HG03064 (cell line): ENCODE measurements at regions not wholly inside any gene's neighbourhood (a gene's known extent, or its start where the extent isn't known, plus 50 kb on each side); places are given as distances from the start of the nearest gene placed in this dataset.
A peak's percentile ranks its signal among the peaks of the same experiment; 100 is the strongest.

Experiments used
- ATAC-seq: cut with Tn5 transposase; IDR thresholded peaks from one replicate; pipeline ENCODE4 v1.9.1; 2021; ENCODE audit warnings: low read depth; ENCODE audit not compliant: unreplicated experiment

DNA sequence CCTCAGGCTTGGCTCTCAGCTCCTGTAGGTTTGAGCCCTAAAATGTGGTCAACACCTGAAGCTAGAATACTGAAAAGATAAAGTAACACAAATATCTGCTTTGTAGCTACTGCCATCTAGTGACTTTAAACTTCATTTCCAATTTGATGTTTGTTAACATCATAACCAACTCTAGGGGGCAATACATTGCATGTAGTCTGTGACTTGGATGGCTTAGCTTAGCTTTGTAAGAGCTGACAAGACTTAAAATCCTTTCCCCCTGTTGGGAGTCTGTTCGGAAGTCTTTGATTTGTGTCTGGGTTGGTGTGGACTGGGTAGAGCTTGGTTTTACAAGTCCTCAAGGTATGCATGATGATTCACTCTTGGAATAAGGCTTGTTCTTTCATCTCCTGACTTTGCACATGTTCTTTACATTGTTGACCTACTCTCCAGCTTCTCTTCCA, 51.7 kb downstream of the SCN11A start:
- peak; percentile 88 for ATAC-seq

DNA sequence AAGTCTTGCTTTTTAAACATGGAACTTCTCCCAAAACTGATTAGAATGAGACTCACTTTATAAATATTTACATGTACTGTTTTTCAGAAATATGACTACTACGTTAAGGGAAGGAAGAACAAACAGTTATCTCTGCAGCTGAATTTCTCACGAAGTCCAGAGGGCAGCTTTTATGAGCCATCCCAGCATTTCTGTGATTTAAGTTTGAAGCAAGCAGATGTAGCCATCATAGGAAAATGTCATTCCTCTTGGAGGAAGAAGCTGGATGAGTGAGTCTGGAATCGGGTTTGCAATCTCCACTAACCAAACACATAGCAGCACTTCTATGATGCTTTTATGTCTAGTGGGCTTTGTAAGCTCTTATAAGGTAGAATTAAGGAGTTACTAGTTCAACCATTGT, 53.7 kb downstream of the SCN11A start:
- ATAC-seq = no peak

DNA sequence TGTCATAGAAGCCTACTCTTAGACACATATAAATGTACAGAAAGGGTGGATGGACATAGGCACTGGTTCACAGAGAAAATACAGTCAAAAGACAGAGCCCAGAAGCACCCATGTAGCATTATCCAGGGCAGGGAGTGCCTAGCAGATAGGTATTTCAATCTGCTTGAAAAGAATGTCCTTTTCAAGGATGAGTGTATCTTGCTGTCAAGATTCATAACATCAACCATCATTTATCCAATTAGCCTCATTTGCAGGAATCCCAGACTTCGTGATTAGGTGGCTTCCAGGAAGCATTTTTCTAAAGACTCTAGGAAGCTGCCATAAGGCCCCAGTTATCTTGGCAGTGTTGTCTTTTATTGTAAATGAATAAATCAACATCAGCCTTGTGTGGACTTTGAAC, 55.6 kb downstream of the SCN11A start:
- no peak for ATAC-seq

DNA sequence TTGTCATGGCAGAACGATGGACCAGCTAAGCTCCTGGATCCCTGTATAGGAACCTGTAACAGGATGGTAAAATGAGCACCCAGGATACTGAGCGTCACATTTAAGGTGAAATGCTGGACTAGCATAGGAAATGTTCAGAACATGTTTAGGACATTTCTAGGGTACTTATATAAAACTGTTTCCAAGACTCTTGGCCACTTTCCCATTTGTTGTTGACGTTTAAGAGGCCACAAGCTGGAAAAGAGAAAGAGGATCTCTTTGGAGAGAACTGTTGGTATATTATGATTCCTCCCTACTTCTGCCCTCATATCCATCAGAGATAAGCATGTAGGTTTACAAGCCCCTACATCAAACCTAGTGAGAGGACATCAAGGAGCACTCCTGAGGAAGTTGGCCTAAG, 57.5 kb downstream of the SCN11A start:
- ATAC-seq = no peak

DNA sequence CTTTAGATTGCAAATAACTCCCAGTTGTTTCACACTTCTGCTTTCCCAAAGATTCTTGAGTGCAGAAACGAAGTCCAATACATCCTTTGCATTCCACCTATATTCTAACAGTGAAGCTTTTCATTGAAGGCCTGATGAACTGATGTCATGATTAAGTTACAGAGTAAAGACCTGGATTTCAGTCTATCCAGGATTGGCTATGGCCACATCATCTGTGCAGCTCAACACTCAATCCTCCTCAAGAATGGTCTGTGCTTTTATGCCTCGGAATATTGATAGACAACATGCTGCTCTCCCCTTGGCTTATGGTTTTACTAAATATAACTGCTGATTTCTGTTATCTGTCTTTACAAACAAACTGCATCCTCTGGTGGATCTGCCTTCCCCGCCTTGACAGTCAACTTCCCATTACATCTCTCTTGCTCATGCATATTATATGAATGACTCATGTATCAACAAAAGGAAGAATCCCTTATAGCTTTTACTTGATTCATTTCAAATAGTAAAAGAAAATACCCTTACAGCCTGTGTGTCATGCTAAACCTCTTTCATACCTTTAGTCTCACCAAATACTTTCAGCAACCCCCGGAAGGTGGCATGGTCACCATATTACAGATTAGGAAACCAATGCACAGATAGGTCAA, 59.5 kb downstream of the SCN11A start:
- no peak for ATAC-seq

DNA sequence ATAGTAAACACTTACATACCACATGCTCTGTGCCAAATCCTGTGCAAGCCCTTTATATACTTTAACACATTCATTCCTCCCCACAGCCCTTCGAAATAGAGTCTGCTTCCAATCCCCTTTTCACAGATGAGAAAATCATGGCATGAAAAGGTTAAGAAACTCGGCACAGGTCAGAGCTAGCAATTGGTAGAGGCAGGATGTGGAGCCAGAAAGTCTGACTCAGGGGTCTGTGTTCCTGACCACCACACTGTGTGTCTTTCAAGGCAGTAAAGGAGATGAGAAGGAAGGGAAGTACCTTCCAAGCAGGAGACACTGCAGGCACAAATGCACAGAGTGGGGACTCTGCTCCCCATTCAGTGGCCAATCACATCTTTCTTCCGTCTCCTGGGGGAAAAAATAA, 61.1 kb downstream of the SCN11A start:
- no peak for ATAC-seq

DNA sequence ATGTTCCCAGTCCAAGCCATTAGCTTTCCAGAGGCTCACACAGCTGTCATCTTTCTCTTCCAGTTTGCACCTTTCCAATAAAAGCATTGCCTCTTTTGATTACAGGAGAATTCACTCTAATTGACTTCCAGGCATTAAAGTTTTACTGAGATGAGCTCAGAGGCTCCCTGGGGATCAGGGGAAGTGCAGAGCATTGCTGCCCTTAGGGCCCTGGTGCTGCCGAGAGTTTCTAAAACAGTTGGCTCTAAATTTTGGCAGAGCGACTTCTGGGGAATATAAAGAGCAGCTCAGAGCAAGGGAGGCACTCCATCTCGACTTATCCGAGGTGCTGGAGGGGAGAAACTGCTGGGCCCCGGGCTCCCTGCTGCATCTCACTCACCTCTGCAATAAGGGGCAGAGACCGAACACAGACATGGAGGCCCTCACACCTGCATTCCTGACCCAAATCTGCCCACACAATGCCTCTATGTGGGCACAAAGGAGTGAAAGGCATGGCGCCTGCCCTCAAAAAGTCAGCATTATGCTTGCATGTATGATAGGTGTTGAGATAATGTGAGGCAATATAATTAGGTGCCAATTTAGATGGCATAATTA, 61.7 kb downstream of the SCN11A start:
- no peak for ATAC-seq

DNA sequence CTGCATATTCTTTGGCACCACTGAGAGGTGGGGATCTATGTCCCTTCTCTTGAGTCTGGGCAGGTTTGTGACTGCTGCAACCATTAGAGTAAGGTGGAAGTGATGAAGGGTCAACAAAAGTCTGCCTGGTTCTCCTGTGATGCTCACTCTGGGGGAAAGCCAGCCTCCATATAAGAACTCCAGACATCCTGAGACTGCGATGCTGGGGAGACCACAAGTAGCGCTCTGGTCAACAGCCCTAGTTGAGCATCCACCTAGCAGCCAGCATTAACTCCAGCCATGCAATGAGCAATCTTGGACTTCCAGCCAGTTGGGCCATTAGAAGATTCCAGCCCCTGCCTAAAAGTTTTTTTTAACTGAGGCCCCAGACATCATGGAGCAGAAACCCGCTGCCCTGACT, 62.8 kb downstream of the SCN11A start:
- ATAC-seq = no peak

DNA sequence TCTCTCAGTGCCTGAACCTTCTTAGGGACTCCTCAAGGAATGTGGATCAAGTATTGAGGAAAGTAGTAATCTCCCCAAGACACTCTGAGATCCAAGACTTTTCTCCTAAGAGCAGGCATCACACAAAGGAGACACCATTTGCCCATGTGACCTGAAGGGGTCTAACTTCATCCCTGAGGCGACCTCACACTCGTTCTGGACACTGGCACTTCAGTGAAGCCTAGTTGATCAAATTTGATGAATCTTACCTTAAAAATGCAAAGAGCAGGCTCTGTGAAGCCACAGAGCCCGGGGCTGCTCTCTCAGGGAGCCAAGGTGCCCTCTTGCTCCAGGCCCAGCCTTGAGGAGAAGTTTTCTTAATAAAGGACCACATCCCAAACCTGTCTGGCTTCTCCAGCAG, 64.3 kb downstream of the SCN11A start:
- ATAC-seq = no peak

DNA sequence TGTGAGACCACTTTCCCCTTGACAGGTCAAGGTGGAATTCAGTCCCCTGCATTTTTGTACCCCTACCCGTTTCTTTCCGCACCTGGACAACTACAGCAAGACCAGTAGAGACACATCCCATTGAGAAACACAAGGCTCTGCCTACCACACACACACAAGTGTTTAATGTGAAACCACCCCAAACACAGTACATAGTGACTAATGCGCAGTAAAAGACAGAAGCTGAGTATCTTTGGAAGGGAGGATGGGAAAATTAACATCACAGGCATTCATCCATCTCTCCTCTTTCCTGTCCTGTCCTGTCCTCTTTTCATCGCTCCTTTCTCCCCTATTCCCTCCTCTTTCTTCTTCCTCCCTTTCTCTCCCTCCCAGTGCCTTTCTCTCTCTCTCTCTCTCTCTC, 64.8 kb downstream of the SCN11A start:
- ATAC-seq = no peak

DNA sequence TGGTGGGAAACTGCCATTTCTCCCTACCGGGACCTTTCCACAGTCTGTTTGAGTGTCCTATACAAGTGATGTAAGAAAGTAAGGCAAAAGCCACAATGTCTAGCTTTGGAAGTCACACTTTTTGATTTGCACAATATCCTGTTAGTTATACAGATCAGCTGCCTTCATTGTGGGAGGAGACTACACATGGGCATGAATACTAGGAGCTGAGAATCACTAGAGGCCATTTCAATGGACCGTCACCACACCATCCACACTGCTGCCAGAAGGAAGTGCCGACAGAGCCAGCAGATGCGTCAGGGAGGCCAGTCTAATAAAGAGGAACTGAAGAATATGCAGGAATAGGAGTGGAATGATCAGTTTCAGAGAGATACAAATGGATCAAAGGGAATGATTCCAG, 65.8 kb downstream of the SCN11A start:
- ATAC-seq = no peak

DNA sequence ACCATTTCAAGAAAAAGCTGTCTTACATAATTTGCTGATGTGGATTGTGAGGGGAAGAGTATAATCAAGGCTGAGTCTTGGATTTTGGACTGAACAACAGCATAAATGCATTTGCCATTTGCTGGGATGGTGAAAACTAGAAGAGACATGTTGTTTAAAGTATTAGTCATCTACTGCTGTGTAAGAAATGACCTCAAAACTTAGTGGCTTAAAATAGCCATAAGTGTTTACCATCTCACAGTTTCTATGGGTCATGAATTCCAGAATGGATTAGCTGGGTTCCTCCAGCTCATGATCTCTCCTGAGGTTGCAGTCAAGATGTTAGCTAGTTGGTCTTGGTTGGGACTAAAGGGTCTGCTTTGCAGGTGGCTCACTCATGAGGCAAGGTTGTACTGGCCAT, 66.2 kb downstream of the SCN11A start:
- no peak for ATAC-seq

DNA sequence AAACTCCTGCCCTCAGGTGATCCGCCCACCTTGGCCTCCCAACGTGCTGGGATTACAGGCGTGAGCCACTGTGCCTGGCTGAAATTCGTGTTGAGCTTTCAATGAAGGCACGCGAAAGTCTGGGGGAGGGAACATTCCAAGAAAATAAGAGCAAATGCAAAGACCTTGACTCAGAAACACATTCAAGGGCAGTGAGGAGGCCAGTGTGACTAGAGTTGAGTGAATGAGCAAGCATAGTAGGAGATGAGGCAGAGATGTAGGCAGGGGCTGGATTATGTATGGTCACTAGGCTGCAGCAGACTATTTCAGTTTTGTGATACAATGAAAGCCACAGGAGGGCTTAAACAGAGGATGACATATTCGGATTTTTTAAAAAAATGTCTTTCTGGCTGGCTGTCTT, 67.0 kb downstream of the SCN11A start:
- no peak for ATAC-seq

DNA sequence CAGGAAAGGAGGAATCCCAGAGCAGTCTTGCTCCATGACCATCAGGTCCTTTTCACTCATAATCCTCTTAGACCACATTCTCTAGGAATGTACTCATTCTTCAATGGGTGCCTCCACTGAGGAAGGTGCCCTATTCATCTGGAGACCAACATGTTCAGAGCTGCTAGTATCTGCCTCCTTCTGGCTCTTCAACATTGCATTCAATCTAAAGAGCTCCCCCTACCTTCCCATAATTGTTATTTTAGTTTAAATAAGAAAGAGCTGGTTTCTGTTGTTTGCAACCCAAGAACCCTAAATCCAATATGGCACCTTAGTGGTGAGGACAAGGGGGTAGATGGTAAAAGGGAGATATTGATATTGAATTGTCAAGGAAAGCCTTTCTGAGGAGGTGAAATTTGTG, 67.6 kb downstream of the SCN11A start:
- ATAC-seq = no peak

DNA sequence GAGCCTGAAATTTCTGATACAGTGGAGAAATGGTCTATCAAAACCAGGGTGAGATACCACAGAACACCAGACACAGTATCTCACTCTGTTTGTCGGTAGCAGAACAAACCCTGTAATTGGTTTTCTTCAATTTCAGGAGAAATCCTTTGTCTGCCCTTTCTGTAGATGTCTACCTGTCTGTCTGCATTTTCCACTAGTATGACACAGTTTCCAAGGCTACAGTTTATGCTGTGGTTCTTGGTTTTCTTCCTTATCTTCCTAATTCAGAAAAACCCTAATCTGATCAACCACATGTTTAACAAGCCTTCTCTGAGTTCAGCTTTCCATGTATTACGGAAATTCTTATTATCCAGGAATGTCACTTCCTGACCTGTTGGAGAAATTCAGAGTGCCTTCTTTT, 70.8 kb downstream of the SCN11A start:
- ATAC-seq = no peak

DNA sequence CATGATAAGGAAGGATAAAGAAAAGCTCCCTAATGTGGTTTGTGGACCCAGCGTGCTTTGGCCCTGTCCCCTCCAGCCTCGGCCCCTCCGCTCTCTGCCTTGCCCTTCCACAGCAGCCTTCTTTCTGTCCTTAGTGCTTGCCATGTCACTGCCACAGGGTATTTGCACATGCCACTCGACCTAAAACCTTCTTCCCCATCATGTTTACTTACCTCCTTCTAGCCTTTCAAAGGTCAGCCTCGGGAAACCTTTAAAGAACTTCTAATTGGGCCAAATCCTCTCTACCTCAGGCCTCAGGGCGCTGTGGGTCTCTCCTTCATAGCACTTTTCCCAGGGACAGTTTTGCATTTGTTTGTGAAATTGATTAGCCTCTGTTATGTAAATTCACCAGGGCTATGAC, 73.0 kb downstream of the SCN11A start:
- no peak for ATAC-seq

DNA sequence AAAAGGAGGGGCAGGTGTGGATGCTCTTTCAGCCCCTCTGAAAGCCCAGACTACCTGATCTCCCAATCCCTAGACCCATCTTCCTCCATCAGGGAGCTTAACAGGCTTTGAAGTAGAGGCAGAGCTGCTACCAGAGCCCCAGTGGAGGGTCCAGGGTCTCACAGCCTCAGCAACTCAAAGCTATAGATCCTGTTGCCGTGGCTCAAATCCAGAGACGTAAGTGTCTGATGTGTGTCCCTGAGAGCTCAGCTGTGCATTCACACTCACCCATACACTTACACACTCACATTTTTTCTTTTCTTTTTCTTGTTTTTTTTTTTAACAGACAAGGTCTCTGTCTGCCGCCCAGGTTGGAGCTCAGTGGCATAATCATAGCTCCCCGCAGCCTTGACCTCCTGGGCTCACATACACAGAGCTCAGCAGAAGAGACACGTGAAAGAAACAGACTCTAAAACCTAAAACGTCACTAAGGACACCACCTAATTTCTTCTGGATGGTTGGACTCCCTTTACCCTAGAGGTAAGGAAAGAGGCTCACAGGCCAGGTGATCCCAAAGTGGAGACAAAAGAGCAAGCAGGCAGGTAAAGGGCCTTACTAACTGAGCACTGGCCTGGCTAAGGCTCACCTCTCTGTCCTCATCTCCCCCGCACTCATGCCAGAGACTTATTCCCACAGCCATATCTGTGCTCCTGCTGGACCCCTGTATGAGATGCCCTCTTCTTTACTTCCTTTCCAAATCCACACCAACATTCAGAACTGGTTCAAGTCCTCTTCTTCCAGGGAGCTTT, 80.7 kb downstream of the SCN11A start:
- no peak for ATAC-seq

DNA sequence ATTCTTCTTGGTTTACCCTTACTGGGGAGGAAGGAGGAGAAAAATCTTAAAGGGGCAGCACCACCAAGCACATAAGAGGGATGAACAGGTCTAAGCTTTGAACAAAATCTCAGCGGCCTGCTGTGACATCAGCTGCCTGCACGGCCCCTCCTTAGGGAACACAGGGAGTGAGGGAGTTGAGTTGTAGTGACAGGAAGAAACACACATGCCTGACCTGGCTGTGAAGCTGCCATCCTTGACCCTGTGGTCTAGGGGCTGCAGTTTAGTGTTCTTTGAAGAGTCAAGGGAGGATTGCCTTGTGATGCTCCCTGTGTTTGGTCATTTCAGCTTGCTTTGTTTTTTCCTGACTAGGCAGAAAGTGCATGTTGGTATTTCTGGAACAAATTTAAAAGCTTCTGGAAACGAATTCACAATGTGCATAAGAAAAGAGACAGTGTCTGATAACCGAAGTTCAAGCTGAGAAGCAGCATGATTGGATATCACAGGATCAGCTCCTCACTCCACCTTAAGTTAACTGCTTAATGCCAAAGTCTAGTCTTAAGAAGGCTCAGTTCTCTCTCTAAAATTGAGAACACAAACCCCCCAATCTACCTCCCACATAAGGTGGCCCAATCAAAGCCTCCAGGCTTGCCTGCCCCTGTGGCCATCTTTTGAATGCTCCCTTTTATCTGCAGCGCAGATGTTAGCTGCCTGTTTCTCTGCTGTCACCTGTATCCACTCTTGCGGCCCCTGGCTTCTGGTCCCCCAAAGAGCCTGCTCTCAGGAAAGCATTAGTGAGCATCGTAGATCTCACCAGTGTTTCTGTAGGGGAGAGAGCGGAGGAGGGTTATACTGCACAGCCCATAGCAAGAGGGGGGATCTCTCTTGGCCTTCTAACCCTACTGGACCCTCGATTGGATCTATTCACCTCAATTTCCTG, 82.2 kb downstream of the SCN11A start:
- ATAC-seq = no peak

DNA sequence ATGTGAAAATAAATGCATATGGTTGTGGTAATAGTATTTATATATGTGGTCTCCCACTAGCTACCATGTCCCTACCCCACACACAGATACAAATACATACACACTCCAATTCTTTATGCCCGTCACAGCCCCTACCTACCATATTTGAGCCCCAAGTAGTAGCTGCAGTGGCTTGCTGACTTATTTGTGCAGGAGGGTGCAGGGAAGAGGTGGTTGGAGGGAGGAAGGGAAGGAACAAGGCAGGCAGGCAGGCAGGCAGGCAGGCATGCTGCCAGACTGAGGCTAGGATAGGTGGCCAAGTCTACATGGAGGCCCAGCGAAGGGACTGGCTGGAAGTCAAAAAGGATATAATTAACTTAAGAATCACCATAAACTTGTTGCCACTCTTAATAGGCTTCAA, 82.9 kb downstream of the SCN11A start:
- ATAC-seq = no peak

DNA sequence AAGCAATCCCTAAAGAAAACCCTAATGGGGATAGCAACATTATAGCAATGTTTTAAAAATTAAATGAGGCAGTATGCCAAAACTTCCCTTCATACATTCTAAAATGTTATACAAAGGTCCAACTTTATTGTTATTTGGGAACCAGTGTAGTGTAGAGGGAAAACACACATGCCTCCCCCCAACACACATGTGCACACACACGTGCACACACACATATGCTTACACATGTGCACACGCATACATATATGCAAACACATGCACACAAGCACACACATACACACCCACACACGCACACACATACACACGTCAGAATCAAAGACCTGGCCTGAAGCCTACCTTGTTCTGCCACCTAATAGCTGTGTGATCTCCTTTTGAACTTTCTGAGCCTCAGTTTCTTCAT, 83.3 kb downstream of the SCN11A start:
- no peak for ATAC-seq

DNA sequence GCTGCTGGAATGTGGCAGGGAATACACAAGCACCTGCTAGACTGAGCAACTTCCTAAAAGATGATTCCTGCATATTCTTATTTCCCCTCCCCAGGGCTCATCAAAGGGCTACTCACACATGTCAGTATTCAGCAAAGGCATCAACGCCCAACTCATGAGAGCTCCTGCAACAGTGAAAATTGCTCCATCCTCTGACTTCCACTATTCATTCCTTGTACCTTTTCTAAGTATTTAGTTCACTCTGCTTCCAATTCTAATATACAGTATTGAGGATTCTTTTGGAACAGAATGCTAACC, 84.1 kb downstream of the SCN11A start:
- no peak for ATAC-seq
